ENCODE measurements at regions not wholly inside any gene's neighbourhood (a gene's known extent, or its start where the extent isn't known, plus 50 kb on each side); places are given as distances from the start of the nearest gene placed in this dataset.

- TF ChIP-seq CTCF (IDR thresholded peaks at IDR 0.05) (no peak), POLR2A (IDR thresholded peaks at IDR 0.05) (no peak)
These were observed 266.5 kb upstream of the MKLN1 start for GRCh38 chr7:131061158-131061557.
